HG02981 (cell line): ENCODE measurements at regions not wholly inside any gene's neighbourhood (a gene's known extent, or its start where the extent isn't known, plus 50 kb on each side); places are given as distances from the start of the nearest gene placed in this dataset.
"Not testable (repeated sequence)": the region's sequence is repeated elsewhere in the genome, so short reads cannot be mapped to it uniquely, and the experiment has no call there.

ENCODE experiments used
- ATAC-seq: cut with Tn5 transposase; IDR thresholded peaks from one replicate; pipeline ENCODE4 v1.9.1; 2021; ENCODE audit warnings: mild to moderate bottlenecking, moderate library complexity; ENCODE audit not compliant: unreplicated experiment

- no peak for ATAC-seq
Observed at GRCh38 chr6:134678436-134678889, 271.4 kb downstream of the ALDH8A1 start.

GRCh38 chr6:134676307-134677281, 273.3 kb downstream of the ALDH8A1 start:
- no peak for ATAC-seq

DNA sequence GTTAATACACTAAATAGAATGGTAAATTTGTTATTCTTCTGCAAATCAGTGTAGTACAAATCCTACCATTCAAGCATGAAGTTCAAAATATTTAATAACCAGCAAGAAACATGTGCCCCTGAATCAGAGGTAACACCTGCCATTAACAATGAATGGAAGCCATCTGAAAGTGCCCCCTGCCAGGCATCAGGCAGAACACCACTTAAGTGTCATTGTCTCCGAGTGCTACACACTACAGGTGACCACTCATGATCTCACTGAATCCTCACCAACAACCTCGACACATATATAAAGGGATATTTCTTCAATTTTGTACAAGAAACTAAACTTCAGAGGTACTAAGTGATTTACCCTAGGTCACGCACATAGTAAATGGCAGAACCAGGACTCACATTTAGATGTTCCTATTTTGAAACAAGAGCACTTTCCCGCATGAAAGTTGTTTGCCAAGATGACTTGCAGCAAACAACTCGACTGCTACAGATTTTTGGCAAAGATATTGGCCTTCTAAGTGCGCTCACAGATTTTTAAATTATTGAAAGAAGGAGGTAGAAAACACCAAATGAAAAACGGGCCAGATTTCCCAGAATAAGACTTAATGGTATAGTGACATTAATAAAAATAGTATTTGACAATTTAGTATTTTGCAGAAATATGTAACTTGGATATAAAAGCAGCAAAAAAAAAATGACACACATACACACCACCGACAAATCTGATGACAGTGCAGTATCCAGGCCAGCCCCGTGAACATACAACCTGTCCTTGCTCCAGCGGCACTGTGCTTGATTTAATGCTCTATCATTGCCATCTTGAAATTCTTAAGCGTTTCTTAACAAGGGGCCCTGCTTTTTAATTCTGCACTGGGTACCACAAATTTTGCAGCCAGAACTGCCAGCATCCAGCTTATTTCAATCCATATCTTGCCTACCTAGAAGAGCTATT, 274.5 kb downstream of the ALDH8A1 start:
- no peak for ATAC-seq

GRCh38 chr6:134674562-134674961, 275.3 kb downstream of the ALDH8A1 start:
- no peak for ATAC-seq

DNA sequence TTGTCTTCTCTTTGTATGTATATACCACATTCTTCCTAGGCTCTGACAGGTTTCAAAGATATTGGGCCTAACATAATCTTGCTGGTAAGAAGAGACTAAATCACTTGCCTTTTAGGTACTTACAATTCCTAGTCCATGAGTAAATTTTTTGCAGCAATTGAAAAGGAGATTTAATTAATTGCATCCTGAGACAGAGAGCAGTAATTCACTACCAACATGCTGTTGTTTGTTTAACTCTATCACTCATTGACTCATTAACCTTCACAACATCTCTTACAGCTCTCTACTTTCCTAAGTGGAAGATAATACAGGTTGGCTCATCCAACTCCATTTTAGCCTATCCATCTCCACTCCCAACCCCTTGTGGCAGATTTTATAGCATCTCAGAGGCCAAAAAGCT, 280.4 kb downstream of the ALDH8A1 start:
- no peak for ATAC-seq

DNA sequence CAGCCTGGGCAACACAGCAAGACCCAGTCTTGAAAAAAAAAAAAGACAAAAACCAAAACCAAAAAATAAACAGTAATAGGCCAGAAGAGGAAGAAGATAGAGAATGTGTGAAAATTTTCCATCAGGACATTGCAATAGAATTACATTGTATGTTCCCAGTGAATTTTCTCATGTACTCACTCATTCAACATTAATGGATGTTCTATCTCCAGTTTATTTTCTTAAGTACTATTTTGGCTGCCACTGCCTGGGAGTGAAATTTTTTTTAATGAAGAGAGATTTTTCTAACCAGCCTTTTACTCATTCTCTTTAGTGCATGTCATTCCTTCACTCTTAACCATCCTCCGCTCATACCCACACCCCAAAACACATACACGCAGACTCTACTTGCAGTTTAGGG, 282.8 kb downstream of the ALDH8A1 start:
- no peak for ATAC-seq

DNA sequence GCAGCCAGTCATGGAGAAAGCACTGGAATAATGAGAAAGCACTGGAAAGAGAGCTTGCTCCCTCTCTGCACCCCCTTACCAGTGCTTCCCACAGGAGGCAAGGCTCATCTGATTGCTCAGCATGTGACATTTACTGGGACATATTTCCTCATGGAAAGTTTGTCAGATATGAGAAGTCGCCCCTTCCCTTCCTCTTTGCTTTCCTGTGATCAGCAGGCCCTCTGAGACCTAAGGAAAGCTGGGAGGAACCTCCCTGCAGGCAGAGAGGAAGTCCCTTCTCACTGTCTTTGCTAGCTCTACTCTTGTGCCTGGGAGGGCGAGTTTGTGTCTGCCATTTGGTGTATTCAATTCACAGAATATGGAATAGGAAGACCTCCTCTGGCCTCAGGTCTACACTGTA, 283.8 kb downstream of the ALDH8A1 start:
- no peak for ATAC-seq

- no peak for ATAC-seq
Observed at GRCh38 chr6:134665029-134665723, 284.7 kb downstream of the ALDH8A1 start.

GRCh38 chr6:134663800-134664535, 285.9 kb downstream of the ALDH8A1 start:
- no peak for ATAC-seq

- no peak for ATAC-seq
Observed at GRCh38 chr6:134663356-134663755, 286.5 kb downstream of the ALDH8A1 start.

GRCh38 chr6:134662077-134662700, 287.7 kb downstream of the ALDH8A1 start:
- no peak for ATAC-seq

DNA sequence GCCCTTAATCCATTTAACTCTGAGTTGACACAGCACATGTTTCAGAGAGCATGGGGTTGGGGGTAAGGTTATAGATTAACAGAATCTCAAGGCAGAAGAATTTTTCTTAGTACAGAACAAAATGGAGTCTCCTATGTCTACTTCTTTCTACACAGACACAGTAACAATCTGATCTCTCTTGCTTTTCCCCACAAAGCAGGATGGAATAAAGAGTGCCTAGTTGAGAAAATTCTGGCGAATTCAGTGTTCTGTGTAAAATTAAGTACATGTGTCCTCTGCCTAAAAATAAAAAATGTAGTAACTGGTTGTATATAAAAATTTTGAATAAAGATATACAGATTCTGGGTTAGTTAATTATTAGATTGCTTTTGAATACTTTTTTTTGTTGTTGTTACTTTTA, 290.0 kb downstream of the ALDH8A1 start:
- ATAC-seq = not testable (repeated sequence)

DNA sequence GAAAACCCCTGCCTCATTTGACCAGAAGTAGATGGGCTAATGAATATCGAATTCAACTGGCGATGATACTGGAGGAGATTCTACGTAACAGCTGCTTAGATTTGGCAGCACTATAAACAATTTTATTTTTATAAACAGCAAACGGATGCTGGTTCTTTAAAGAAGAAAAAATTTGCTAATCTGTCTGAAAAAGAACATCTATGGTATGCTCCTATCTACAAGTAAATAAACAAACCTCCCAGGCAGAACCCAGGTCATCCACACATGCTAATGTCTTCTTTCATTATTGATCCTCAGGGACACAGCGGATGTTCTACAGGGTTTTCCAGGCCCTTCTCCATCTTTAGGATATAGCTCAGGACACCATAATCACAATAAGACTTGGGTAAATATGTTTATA, 291.3 kb downstream of the ALDH8A1 start:
- no peak for ATAC-seq

- ATAC-seq = no peak
Observed at GRCh38 chr6:134657751-134658527, 292.0 kb downstream of the ALDH8A1 start.

DNA sequence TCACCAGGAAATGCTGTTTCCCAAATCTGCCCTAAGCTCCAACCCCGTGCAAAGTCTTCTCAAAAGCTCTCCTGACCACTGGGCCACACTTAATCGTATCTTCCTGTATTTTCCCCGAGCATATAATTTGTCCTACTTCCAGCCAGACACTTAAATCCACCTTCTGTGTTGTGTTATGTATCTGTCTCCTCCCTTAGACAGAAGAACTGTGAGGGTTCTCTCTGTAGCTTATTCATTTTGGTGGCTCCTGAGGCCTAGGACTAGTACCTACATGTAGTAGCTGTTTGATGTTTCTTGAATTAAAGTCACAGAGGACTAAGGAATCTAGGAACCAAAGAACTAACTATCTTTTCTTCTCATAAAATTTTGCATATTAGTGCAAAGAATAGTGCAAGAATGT, 292.6 kb downstream of the ALDH8A1 start:
- ATAC-seq = no peak

DNA sequence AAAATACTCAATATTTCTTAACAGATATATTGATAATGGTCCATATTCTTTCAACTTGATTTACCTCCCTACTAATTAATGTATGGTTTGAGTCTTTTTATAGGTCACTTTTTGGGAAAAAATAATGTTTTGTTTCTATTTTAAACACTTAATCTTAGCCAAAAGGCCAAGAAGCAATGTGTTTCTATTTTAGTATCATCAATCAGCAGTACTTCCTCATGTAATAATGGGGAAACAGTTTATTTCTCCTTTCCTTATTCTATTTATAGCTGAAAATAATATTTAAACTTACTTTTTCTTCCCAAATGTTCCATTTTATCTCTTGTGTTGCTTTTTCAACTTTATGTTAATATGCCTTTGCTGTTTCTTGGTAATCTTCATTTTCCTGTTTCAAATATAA, 295.1 kb downstream of the ALDH8A1 start:
- no peak for ATAC-seq

- no peak for ATAC-seq
Observed at GRCh38 chr6:134651519-134651918, 298.4 kb downstream of the ALDH8A1 start.

- no peak for ATAC-seq
Observed at GRCh38 chr6:134647861-134648260, 302.0 kb downstream of the ALDH8A1 start.

DNA sequence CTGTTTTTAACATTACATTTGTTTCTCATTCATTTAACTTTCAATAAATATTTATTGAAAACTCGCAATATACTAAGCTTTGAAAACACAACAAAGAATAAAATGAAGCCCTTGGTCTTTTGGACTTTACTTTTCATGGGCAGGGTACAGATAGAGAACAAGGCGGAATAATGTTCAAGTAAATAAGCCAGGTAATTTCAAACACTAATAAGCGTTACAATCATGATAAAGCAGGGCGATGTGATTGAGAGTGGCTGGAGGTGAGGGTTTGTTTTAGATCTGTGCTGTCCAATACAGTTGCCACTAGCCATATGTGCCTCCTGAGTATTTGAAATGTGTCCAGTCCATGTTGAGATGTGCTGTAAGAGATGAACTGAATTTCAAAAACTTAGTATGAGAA, 307.1 kb downstream of the ALDH8A1 start:
- ATAC-seq = no peak
